ENCODE measurements at regions not wholly inside any gene's neighbourhood (a gene's known extent, or its start where the extent isn't known, plus 50 kb on each side); places are given as distances from the start of the nearest gene placed in this dataset.

GRCh38 chr1:94603663-94604062 is 62.1 kb upstream of the F3 start:
- H3K79me1 ChIP-seq (ENCODE audit: low read depth in 1 of 2, low read length in 2 of 2): no peaks in the 10 kb centered on the region
- H2BK15ac ChIP-seq (ENCODE audit: low read depth, low read length): peak overlapping the region; percentile 75; the same call in 1 of the 3 replicates
- no peak overlapping the region for H3K4me2 ChIP-seq (ENCODE audit: low read depth, low read length)
- no peak overlapping the region for H3K56ac ChIP-seq (ENCODE audit: extremely low read depth, insufficient read depth, low read length)
- BruUV-seq (replicated peaks): no TSS peak
- peaks cover 13% of the 10 kb centered on the region; the same call in 1 of the 2 replicates for H3K9me1 ChIP-seq (ENCODE audit: insufficient read depth, low read length)
- POLR2A ChIA-PET (ENCODE audit: unreplicated experiment): no interaction called here
- H2AFZ ChIP-seq (replicated peaks; ENCODE audit: low read length, poor library complexity): no peak overlapping the region
- 0 out of 2 replicates have a peak, but pooled peaks cover 2% of the 10 kb centered on the region for H3K9me3 ChIP-seq (ENCODE audit: control insufficient read depth, insufficient read depth, low read length)
- H3K18ac ChIP-seq (ENCODE audit: low read depth, low read length): peak overlapping the region; percentile 71
- ATAC-seq (ENCODE audit: low read depth) (no peak), DNase-seq (no peak)
- peak overlapping the region; percentile 88 for H3K4ac ChIP-seq (ENCODE audit: low read depth, low read length)
- no peak overlapping the region for H2AK9ac ChIP-seq (replicated peaks; ENCODE audit: low read depth, low read length, poor library complexity)
- peak overlapping the region; percentile 79 for H4K91ac ChIP-seq (ENCODE audit: insufficient read depth, low read depth, low read length)
- H2BK5ac ChIP-seq (ENCODE audit: low read depth, low read length, poor library complexity, severe bottlenecking): no peak overlapping the region
- H3K27ac ChIP-seq (ENCODE audit: insufficient read depth, low read length): no peak overlapping the region
- no peaks in the 10 kb centered on the region for H4K20me1 ChIP-seq (ENCODE audit: insufficient read depth, low read length)
- no peak overlapping the region for H3K23ac ChIP-seq (ENCODE audit: low read depth, low read length)
- no peak overlapping the region for H3K4me3 ChIP-seq (ENCODE audit: insufficient read depth, low read depth, low read length)
- CTCF ChIA-PET: interaction anchor here (0.9 to 1.1 kb wide), 2 partner anchors 13 to 82 kb away, joined by 3 to 4 read pairs; no protein-coding TSS in a partner anchor
- H2AK5ac ChIP-seq (ENCODE audit: low read depth, low read length): peak overlapping the region; percentile 72
- in situ Hi-C loops (cut with MboI; ENCODE audit: low sequenced_read_pairs): no loop called here
- H4K8ac ChIP-seq (ENCODE audit: low read depth in 2 of 2, low read length in 2 of 2): peak overlapping the region; percentile 42 to 54; a peak in 2 of 4 replicates
- peaks cover 3% of the 10 kb centered on the region for H3K27me3 ChIP-seq (ENCODE audit: control insufficient read depth, insufficient read depth, low read length)
- TF ChIP-seq RFX5 (IDR thresholded peaks at IDR 0.05; ENCODE audit: low read depth, low read length): no peak
- no peak for TF ChIP-seq POLR2A (IDR thresholded peaks at IDR 0.05; ENCODE audit: low read depth, low read length)
- TF ChIP-seq RCOR1 (IDR thresholded peaks at IDR 0.05; ENCODE audit: insufficient replicate concordance, low read length): no peak
- TF ChIP-seq ELK1 (IDR thresholded peaks at IDR 0.05; ENCODE audit: borderline replicate concordance, low read depth, low read length): no peak
- no peak for TF ChIP-seq MXI1 (IDR thresholded peaks at IDR 0.05; ENCODE audit: borderline replicate concordance, low read depth, low read length)
- TF ChIP-seq FOS (IDR thresholded peaks at IDR 0.05; ENCODE audit: low read depth, low read length): no peak
- no peak for TF ChIP-seq MAFK (IDR thresholded peaks at IDR 0.05; ENCODE audit: low read depth, low read length)
- TF ChIP-seq USF2 (IDR thresholded peaks at IDR 0.05; ENCODE audit: low read depth, low read length): no peak
- no peak for TF ChIP-seq CHD1 (IDR thresholded peaks at IDR 0.05; ENCODE audit: low read depth, low read length)
- TF ChIP-seq BHLHE40 (IDR thresholded peaks at IDR 0.05; ENCODE audit: low read depth, low read length): no peak
- no peak for TF ChIP-seq RAD21 (IDR thresholded peaks at IDR 0.05; ENCODE audit: low read length)
- TF ChIP-seq CEBPB (IDR thresholded peaks at IDR 0.05; ENCODE audit: low read depth, low read length): no peak
- TF ChIP-seq NFE2L2 (IDR thresholded peaks at IDR 0.05; ENCODE audit: low read depth, low read length): no peak
- no peak for TF ChIP-seq SMC3 (IDR thresholded peaks at IDR 0.05; ENCODE audit: low read depth, low read length)
- no peak for TF ChIP-seq CTCF (conservative IDR thresholded peaks at IDR 0.05; ENCODE audit: low read depth, low read length)
- TF ChIP-seq MAZ (IDR thresholded peaks at IDR 0.05; ENCODE audit: borderline replicate concordance, low read depth, low read length): no peak
- H3K36me3 ChIP-seq (ENCODE audit: control insufficient read depth, insufficient read depth, low read length): no peaks in the 10 kb centered on the region
- peak overlapping the region; percentile 47; the same call in 1 of the 2 replicates for H4K5ac ChIP-seq (ENCODE audit: low read depth, low read length)
- dilution Hi-C loops (cut with HindIII; ENCODE audit: low sequenced_read_pairs, unreplicated experiment): no loop called here
- H3K14ac ChIP-seq (replicated peaks; ENCODE audit: low read depth, low read length): no peak overlapping the region
- peak overlapping the region; percentile 71 for H2BK120ac ChIP-seq (ENCODE audit: low read depth, low read length)
- peaks cover 16% of the 10 kb centered on the region for H3K4me1 ChIP-seq (ENCODE audit: control insufficient read depth, insufficient read depth, low read length)
- intact Hi-C loops (cut with micrococcal nuclease): no loop called here
- H2BK20ac ChIP-seq (ENCODE audit: low read depth, low read length): peak overlapping the region; percentile 81
- H3K9ac ChIP-seq (ENCODE audit: low read depth, low read length): no peak overlapping the region
